ENCODE measurements at regions not wholly inside any gene's neighbourhood (a gene's known extent, or its start where the extent isn't known, plus 50 kb on each side); places are given as distances from the start of the nearest gene placed in this dataset.

GRCh38 chr17:73902416-73903181 lies 258.4 kb upstream of the SDK2 start:
- TF ChIP-seq CTCF (IDR thresholded peaks at IDR 0.05) (no peak), POLR2A (IDR thresholded peaks at IDR 0.05) (no peak)
